ENCODE measurements at regions not wholly inside any gene's neighbourhood (a gene's known extent, or its start where the extent isn't known, plus 50 kb on each side); places are given as distances from the start of the nearest gene placed in this dataset.

- Histone ChIP-seq H3K27me3 (ENCODE audit: control insufficient read depth, insufficient read depth, low read length) (no peaks in the 10 kb centered on the region), H3K9ac (no peak overlapping the region)
- no peak for TF ChIP-seq CTCF (IDR thresholded peaks at IDR 0.05)
These were observed 59.2 kb downstream of the EMX2 start for GRCh38 chr10:117601716-117602115.

GRCh38 chr10:117603081-117603480 is 60.5 kb downstream of the EMX2 start:
- no peak for TF ChIP-seq CTCF (IDR thresholded peaks at IDR 0.05)
- no peak overlapping the region for H3K9ac ChIP-seq
- H3K4me3 ChIP-seq (ENCODE audit: low read depth, low read length): no peak overlapping the region
- H3K27ac ChIP-seq: no peak overlapping the region
- no peaks in the 10 kb centered on the region for H3K9me3 ChIP-seq (ENCODE audit: control insufficient read depth, low read length)
- no peaks in the 10 kb centered on the region for H3K27me3 ChIP-seq (ENCODE audit: control insufficient read depth, insufficient read depth, low read length)
- H3K4me2 ChIP-seq (ENCODE audit: low read length): no peak overlapping the region
- H3K36me3 ChIP-seq (ENCODE audit: control insufficient read depth, insufficient read depth, low read length): no peaks in the 10 kb centered on the region
- no peaks in the 10 kb centered on the region for H3K4me1 ChIP-seq
- no peaks in the 10 kb centered on the region for H3K79me2 ChIP-seq
- no peak overlapping the region for H2AFZ ChIP-seq

More at GRCh38 chr10:117601716-117602115, 59.2 kb downstream of the EMX2 start:
- no peak overlapping the region for H3K27ac ChIP-seq
- H3K4me2 ChIP-seq (ENCODE audit: low read length): no peak overlapping the region
- no peak overlapping the region for H2AFZ ChIP-seq
- no peaks in the 10 kb centered on the region for H3K36me3 ChIP-seq (ENCODE audit: control insufficient read depth, insufficient read depth, low read length)
- H3K79me2 ChIP-seq: no peaks in the 10 kb centered on the region
- no peaks in the 10 kb centered on the region for H3K9me3 ChIP-seq (ENCODE audit: control insufficient read depth, low read length)
- H3K4me3 ChIP-seq (ENCODE audit: low read depth, low read length): no peak overlapping the region
- H3K4me1 ChIP-seq: no peaks in the 10 kb centered on the region

GRCh38 chr10:117603726-117604125 is 61.2 kb downstream of the EMX2 start:
- no peak for TF ChIP-seq CTCF (IDR thresholded peaks at IDR 0.05)
- Histone ChIP-seq H3K4me1 (no peaks in the 10 kb centered on the region), H3K79me2 (no peaks in the 10 kb centered on the region), H3K36me3 (ENCODE audit: control insufficient read depth, insufficient read depth, low read length) (no peaks in the 10 kb centered on the region), H2AFZ (no peak overlapping the region), H3K4me3 (ENCODE audit: low read depth, low read length) (no peak overlapping the region), H3K27ac (no peak overlapping the region), H3K9me3 (ENCODE audit: control insufficient read depth, low read length) (no peaks in the 10 kb centered on the region), H3K4me2 (ENCODE audit: low read length) (no peak overlapping the region), H3K27me3 (ENCODE audit: control insufficient read depth, insufficient read depth, low read length) (no peaks in the 10 kb centered on the region), H3K9ac (no peak overlapping the region)

GRCh38 chr10:117609095-117609795 is 66.7 kb downstream of the EMX2 start:
- H3K4me2 ChIP-seq (ENCODE audit: low read length): no peak overlapping the region
- H3K27me3 ChIP-seq (ENCODE audit: control insufficient read depth, insufficient read depth, low read length): no peaks in the 10 kb centered on the region
- no peaks in the 10 kb centered on the region for H3K4me1 ChIP-seq
- H3K9me3 ChIP-seq (ENCODE audit: control insufficient read depth, low read length): no peaks in the 10 kb centered on the region
- no peak for TF ChIP-seq CTCF (IDR thresholded peaks at IDR 0.05)
- no peak overlapping the region for H3K9ac ChIP-seq
- H2AFZ ChIP-seq: no peak overlapping the region
- no peak overlapping the region for H3K27ac ChIP-seq
- no peaks in the 10 kb centered on the region for H3K36me3 ChIP-seq (ENCODE audit: control insufficient read depth, insufficient read depth, low read length)
- no peaks in the 10 kb centered on the region for H3K79me2 ChIP-seq
- H3K4me3 ChIP-seq (ENCODE audit: low read depth, low read length): no peak overlapping the region

- no peak overlapping the region for H3K4me3 ChIP-seq (ENCODE audit: low read depth, low read length)
- TF ChIP-seq CTCF (IDR thresholded peaks at IDR 0.05): no peak
- H3K27ac ChIP-seq: no peak overlapping the region
- no peaks in the 10 kb centered on the region for H3K9me3 ChIP-seq (ENCODE audit: control insufficient read depth, low read length)
- no peak overlapping the region for H3K9ac ChIP-seq
- no peaks in the 10 kb centered on the region for H3K79me2 ChIP-seq
- no peaks in the 10 kb centered on the region for H3K27me3 ChIP-seq (ENCODE audit: control insufficient read depth, insufficient read depth, low read length)
- no peaks in the 10 kb centered on the region for H3K36me3 ChIP-seq (ENCODE audit: control insufficient read depth, insufficient read depth, low read length)
- H3K4me2 ChIP-seq (ENCODE audit: low read length): no peak overlapping the region
- no peak overlapping the region for H2AFZ ChIP-seq
- no peaks in the 10 kb centered on the region for H3K4me1 ChIP-seq
These were observed 67.2 kb downstream of the EMX2 start for GRCh38 chr10:117609796-117610170.

All from parathyroid adenoma (tissue), 2 donors.